ENCODE measurements at regions not wholly inside any gene's neighbourhood (a gene's known extent, or its start where the extent isn't known, plus 50 kb on each side); places are given as distances from the start of the nearest gene placed in this dataset.

GRCh38 chr1:208570362-208570761 is 326.2 kb upstream of the PLXNA2 start:
- no peak for TF ChIP-seq CTCF (IDR thresholded peaks at IDR 0.05)
- no peak for TF ChIP-seq POLR2AphosphoS5 (IDR thresholded peaks at IDR 0.05)
- no peak for TF ChIP-seq EP300 (IDR thresholded peaks at IDR 0.05)
- no peak for TF ChIP-seq POLR2A (IDR thresholded peaks at IDR 0.05)
